K562 (cell line): ENCODE measurements at regions not wholly inside any gene's neighbourhood (a gene's known extent, or its start where the extent isn't known, plus 50 kb on each side); places are given as distances from the start of the nearest gene placed in this dataset.

Experiments
- EHMT2 ChIP-seq: fragments of 450-650 bp; IDR thresholded peaks from 2 replicates; pipeline ENCODE4 v1.6.1; 2018; ENCODE audit warnings: antibody characterized with exemption
- EZH2 ChIP-seq: IDR thresholded peaks from 2 replicates; pipeline ENCODE4 v1.6.1; 2012; ENCODE audit warnings: low read depth, mild to moderate bottlenecking, inconsistent platforms, low read length, borderline replicate concordance
- FOXM1 ChIP-seq, 2 experiments: fragments of 450-650 bp in 1 of 2; sonication (generic) in 1 of 2; formaldehyde crosslinking in 1 of 2; IDR thresholded peaks; 2 replicates each; pipeline versions ENCODE4 v1.6.1 to v1.9.0; 2017 to 2022; ENCODE audit warnings: low read depth in 2 of 2, mild to moderate bottlenecking in 2 of 2, missing genetic modification reagents in 1 of 2, moderate library complexity in 1 of 2
- FOXP1 ChIP-seq: sonication (generic); formaldehyde crosslinking; IDR thresholded peaks from 2 replicates; pipeline ENCODE4 v1.8.0; 2022; ENCODE audit warnings: mild to moderate bottlenecking, missing genetic modification reagents
- NFYB ChIP-seq: IDR thresholded peaks from 2 replicates; pipeline ENCODE4 v1.6.1; 2011; ENCODE audit warnings: mild to moderate bottlenecking, moderate library complexity; ENCODE audit not compliant: insufficient read length; ENCODE audit errors: extremely low read depth
- SMC3 ChIP-seq: conservative IDR thresholded peaks from 2 replicates; pipeline ENCODE4 v1.6.1; 2011; ENCODE audit warnings: low read depth, low read length, improper control_type of control experiment; ENCODE audit not compliant: insufficient read depth
- SOX6 ChIP-seq: fragments of 450-650 bp; IDR thresholded peaks from 2 replicates; pipeline ENCODE4 v1.6.1; 2014; ENCODE audit warnings: mild to moderate bottlenecking
- TAF1 ChIP-seq: IDR thresholded peaks from 2 replicates; pipeline ENCODE4 v1.6.1; 2011; ENCODE audit warnings: mild to moderate bottlenecking, low read length, moderate library complexity; ENCODE audit not compliant: insufficient read depth, control insufficient read depth, severe bottlenecking; ENCODE audit errors: extremely low read depth
- TCF7 ChIP-seq: sonication (generic); IDR thresholded peaks from 2 replicates; pipeline ENCODE4 v1.6.1; 2016; ENCODE audit warnings: antibody characterized with exemption, borderline replicate concordance
- ZNF24 ChIP-seq: fragments of 450-650 bp; IDR thresholded peaks from 2 replicates; pipeline ENCODE4 v1.6.1; 2016
- ZNF274 ChIP-seq: IDR thresholded peaks from 2 replicates; pipeline ENCODE4 v1.6.1; 2011; ENCODE audit warnings: low read depth, mild to moderate bottlenecking, low read length, moderate library complexity, borderline replicate concordance
- TF ChIP-seq, protein P1 (sequence below), 3 experiments: IDR thresholded peaks in 2 of 3; conservative IDR thresholded peaks in 1 of 3; 2 replicates each; pipeline ENCODE4 v1.5.1; 2011 to 2012; ENCODE audit warnings: low read length in 3 of 3, mild to moderate bottlenecking in 3 of 3, control low read depth in 2 of 3, improper control_type of control experiment in 1 of 3, inconsistent platforms in 1 of 3, low read depth in 1 of 3, mixed read lengths in 1 of 3, moderate library complexity in 1 of 3; ENCODE audit not compliant: insufficient read depth in 2 of 3
- TF ChIP-seq, protein P2 (sequence below): fragments of 250-450 bp; sonication (Bioruptor Pico); IDR thresholded peaks from 2 replicates; pipeline ENCODE4 v1.5.0; 2020; ENCODE audit warnings: mild to moderate bottlenecking, borderline replicate concordance

DNA sequence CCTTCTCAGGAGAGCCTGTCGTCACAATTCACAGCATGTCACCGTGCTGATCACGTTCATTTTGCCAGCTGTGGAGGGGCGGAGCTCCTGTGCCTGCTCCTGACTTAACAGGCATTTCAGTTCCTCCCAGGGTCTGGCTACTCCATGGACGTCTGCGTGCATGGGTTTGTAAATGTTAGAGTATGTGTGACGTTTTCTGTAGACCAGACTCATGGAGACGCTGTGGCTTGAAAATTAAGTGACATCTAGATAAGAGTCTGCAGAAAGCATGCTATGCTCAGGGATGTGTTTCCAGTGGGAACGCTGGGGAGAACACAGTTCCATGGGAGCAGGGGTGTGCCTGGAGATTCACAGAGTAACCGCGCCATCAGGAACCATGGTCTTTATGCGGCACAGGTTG lies 804.0 kb downstream of the TBC1D22A start:
- TF ChIP-seq, protein P1, sequence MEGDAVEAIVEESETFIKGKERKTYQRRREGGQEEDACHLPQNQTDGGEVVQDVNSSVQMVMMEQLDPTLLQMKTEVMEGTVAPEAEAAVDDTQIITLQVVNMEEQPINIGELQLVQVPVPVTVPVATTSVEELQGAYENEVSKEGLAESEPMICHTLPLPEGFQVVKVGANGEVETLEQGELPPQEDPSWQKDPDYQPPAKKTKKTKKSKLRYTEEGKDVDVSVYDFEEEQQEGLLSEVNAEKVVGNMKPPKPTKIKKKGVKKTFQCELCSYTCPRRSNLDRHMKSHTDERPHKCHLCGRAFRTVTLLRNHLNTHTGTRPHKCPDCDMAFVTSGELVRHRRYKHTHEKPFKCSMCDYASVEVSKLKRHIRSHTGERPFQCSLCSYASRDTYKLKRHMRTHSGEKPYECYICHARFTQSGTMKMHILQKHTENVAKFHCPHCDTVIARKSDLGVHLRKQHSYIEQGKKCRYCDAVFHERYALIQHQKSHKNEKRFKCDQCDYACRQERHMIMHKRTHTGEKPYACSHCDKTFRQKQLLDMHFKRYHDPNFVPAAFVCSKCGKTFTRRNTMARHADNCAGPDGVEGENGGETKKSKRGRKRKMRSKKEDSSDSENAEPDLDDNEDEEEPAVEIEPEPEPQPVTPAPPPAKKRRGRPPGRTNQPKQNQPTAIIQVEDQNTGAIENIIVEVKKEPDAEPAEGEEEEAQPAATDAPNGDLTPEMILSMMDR (IDR thresholded peaks at IDR 0.05 in 2 of 3, conservative IDR thresholded peaks at IDR 0.05 in 1 of 3; ENCODE audit: insufficient read depth in 2 of 3, low read depth in 1 of 3, low read length in 3 of 3), result no peak
- no peak for TF ChIP-seq EHMT2
- TF ChIP-seq, protein P2, sequence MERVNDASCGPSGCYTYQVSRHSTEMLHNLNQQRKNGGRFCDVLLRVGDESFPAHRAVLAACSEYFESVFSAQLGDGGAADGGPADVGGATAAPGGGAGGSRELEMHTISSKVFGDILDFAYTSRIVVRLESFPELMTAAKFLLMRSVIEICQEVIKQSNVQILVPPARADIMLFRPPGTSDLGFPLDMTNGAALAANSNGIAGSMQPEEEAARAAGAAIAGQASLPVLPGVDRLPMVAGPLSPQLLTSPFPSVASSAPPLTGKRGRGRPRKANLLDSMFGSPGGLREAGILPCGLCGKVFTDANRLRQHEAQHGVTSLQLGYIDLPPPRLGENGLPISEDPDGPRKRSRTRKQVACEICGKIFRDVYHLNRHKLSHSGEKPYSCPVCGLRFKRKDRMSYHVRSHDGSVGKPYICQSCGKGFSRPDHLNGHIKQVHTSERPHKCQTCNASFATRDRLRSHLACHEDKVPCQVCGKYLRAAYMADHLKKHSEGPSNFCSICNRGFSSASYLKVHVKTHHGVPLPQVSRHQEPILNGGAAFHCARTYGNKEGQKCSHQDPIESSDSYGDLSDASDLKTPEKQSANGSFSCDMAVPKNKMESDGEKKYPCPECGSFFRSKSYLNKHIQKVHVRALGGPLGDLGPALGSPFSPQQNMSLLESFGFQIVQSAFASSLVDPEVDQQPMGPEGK (CRISPR knock-in tag), result no peak
- no peak for TF ChIP-seq SMC3
- TF ChIP-seq EZH2, result no peak
- no peak for TF ChIP-seq FOXM1 (IDR thresholded peaks at IDR 0.05; ENCODE audit: low read depth)
- TF ChIP-seq FOXM1 (CRISPR knock-in tag; IDR thresholded peaks at IDR 0.05; ENCODE audit: low read depth), result no peak
- TF ChIP-seq ZNF274, result no peak
- TF ChIP-seq TCF7, result no peak
- no peak for TF ChIP-seq ZNF24
- no peak for TF ChIP-seq TAF1
- TF ChIP-seq NFYB, result no peak
- TF ChIP-seq SOX6, result no peak
- no peak for TF ChIP-seq FOXP1
